ENCODE measurements at regions not wholly inside any gene's neighbourhood (a gene's known extent, or its start where the extent isn't known, plus 50 kb on each side); places are given as distances from the start of the nearest gene placed in this dataset.

DNA sequence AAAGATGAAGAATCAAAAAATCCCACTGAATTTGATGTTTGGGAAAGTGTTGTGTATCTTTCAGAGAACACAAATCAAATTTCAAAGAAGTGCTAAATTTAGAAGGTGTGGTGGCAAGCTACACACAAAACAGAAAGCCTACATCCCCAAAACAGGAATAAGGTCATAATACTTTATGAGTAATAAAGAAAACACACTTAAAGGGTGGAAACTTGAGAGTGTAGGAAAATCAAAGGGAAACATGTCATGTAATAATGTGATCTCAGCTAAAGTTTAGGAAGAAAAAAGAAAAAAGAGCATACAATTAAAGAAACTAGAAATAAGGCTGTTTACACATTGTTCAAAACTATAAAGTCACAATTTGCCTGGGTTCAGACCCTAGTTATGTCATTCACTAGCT, 668.7 kb downstream of the PCDH17 start:
- H3K4me1 ChIP-seq (ENCODE audit: insufficient read depth): peaks cover 5% of the 10 kb centered on the region; the same call in 1 of the 2 replicates
- DNase-seq (ENCODE audit: low spot score) (no peak), ATAC-seq (no peak)
- TF ChIP-seq ZNF331 (CRISPR knock-in tag; IDR thresholded peaks at IDR 0.05; ENCODE audit: low read depth) (no peak), NANOG (IDR thresholded peaks at IDR 0.05; ENCODE audit: borderline replicate concordance) (no peak), STAT1 (IDR thresholded peaks at IDR 0.05; ENCODE audit: unreplicated experiment) (no peak), CREB1 (CRISPR knock-in tag; IDR thresholded peaks at IDR 0.05; ENCODE audit: low read depth) (no peak), EZH2phosphoT487 (IDR thresholded peaks at IDR 0.05; ENCODE audit: unreplicated experiment) (no peak), EZH2 (IDR thresholded peaks at IDR 0.05; ENCODE audit: low read depth, unreplicated experiment) (no peak), ZNF114 (CRISPR knock-in tag; IDR thresholded peaks at IDR 0.05) (no peak)
- TF ChIP-seq, protein P1, sequence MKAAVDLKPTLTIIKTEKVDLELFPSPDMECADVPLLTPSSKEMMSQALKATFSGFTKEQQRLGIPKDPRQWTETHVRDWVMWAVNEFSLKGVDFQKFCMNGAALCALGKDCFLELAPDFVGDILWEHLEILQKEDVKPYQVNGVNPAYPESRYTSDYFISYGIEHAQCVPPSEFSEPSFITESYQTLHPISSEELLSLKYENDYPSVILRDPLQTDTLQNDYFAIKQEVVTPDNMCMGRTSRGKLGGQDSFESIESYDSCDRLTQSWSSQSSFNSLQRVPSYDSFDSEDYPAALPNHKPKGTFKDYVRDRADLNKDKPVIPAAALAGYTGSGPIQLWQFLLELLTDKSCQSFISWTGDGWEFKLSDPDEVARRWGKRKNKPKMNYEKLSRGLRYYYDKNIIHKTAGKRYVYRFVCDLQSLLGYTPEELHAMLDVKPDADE (IDR thresholded peaks at IDR 0.05): no peak
- TF ChIP-seq, protein P2, sequence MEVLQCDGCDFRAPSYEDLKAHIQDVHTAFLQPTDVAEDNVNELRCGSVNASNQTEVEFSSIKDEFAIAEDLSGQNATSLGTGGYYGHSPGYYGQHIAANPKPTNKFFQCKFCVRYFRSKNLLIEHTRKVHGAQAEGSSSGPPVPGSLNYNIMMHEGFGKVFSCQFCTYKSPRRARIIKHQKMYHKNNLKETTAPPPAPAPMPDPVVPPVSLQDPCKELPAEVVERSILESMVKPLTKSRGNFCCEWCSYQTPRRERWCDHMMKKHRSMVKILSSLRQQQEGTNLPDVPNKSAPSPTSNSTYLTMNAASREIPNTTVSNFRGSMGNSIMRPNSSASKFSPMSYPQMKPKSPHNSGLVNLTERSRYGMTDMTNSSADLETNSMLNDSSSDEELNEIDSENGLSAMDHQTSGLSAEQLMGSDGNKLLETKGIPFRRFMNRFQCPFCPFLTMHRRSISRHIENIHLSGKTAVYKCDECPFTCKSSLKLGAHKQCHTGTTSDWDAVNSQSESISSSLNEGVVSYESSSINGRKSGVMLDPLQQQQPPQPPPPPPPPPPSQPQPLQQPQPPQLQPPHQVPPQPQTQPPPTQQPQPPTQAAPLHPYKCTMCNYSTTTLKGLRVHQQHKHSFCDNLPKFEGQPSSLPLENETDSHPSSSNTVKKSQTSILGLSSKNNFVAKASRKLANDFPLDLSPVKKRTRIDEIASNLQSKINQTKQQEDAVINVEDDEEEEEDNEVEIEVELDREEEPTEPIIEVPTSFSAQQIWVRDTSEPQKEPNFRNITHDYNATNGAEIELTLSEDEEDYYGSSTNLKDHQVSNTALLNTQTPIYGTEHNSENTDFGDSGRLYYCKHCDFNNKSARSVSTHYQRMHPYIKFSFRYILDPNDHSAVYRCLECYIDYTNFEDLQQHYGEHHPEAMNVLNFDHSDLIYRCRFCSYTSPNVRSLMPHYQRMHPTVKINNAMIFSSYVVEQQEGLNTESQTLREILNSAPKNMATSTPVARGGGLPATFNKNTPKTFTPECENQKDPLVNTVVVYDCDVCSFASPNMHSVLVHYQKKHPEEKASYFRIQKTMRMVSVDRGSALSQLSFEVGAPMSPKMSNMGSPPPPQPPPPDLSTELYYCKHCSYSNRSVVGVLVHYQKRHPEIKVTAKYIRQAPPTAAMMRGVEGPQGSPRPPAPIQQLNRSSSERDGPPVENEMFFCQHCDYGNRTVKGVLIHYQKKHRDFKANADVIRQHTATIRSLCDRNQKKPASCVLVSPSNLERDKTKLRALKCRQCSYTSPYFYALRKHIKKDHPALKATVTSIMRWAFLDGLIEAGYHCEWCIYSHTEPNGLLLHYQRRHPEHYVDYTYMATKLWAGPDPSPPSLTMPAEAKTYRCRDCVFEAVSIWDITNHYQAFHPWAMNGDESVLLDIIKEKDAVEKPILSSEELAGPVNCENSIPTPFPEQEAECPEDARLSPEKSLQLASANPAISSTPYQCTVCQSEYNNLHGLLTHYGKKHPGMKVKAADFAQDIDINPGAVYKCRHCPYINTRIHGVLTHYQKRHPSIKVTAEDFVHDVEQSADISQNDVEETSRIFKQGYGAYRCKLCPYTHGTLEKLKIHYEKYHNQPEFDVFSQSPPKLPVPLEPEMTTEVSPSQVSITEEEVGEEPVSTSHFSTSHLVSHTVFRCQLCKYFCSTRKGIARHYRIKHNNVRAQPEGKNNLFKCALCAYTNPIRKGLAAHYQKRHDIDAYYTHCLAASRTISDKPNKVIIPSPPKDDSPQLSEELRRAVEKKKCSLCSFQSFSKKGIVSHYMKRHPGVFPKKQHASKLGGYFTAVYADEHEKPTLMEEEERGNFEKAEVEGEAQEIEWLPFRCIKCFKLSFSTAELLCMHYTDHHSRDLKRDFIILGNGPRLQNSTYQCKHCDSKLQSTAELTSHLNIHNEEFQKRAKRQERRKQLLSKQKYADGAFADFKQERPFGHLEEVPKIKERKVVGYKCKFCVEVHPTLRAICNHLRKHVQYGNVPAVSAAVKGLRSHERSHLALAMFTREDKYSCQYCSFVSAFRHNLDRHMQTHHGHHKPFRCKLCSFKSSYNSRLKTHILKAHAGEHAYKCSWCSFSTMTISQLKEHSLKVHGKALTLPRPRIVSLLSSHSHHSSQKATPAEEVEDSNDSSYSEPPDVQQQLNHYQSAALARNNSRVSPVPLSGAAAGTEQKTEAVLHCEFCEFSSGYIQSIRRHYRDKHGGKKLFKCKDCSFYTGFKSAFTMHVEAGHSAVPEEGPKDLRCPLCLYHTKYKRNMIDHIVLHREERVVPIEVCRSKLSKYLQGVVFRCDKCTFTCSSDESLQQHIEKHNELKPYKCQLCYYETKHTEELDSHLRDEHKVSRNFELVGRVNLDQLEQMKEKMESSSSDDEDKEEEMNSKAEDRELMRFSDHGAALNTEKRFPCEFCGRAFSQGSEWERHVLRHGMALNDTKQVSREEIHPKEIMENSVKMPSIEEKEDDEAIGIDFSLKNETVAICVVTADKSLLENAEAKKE (CRISPR knock-in tag; IDR thresholded peaks at IDR 0.05): no peak
- TF ChIP-seq, protein P3, sequence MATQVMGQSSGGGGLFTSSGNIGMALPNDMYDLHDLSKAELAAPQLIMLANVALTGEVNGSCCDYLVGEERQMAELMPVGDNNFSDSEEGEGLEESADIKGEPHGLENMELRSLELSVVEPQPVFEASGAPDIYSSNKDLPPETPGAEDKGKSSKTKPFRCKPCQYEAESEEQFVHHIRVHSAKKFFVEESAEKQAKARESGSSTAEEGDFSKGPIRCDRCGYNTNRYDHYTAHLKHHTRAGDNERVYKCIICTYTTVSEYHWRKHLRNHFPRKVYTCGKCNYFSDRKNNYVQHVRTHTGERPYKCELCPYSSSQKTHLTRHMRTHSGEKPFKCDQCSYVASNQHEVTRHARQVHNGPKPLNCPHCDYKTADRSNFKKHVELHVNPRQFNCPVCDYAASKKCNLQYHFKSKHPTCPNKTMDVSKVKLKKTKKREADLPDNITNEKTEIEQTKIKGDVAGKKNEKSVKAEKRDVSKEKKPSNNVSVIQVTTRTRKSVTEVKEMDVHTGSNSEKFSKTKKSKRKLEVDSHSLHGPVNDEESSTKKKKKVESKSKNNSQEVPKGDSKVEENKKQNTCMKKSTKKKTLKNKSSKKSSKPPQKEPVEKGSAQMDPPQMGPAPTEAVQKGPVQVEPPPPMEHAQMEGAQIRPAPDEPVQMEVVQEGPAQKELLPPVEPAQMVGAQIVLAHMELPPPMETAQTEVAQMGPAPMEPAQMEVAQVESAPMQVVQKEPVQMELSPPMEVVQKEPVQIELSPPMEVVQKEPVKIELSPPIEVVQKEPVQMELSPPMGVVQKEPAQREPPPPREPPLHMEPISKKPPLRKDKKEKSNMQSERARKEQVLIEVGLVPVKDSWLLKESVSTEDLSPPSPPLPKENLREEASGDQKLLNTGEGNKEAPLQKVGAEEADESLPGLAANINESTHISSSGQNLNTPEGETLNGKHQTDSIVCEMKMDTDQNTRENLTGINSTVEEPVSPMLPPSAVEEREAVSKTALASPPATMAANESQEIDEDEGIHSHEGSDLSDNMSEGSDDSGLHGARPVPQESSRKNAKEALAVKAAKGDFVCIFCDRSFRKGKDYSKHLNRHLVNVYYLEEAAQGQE (IDR thresholded peaks at IDR 0.05; ENCODE audit: unreplicated experiment): no peak
- Mint-ChIP-seq H3K9me3 (no peaks in the 10 kb centered on the region), H3K27me3 (ENCODE audit: insufficient read depth, low read depth, poor library complexity) (no peaks in the 10 kb centered on the region), H3K4me1 (no peaks in the 10 kb centered on the region), H3K36me3 (ENCODE audit: low read depth) (no peaks in the 10 kb centered on the region), H3K4me3 (no peak overlapping the region), H3K27ac (no peak overlapping the region)
- no peak overlapping the region for H3K4me2 ChIP-seq
- no peak overlapping the region for H2AFZ ChIP-seq
- H3K9me2 ChIP-seq (ENCODE audit: insufficient read depth): no peaks in the 10 kb centered on the region
- H3K4me3 ChIP-seq: no peak overlapping the region
- no peaks in the 10 kb centered on the region for H3K79me2 ChIP-seq (replicated peaks; ENCODE audit: insufficient read depth)
- H3K27ac ChIP-seq (ENCODE audit: low read depth): no peak overlapping the region
- no peaks in the 10 kb centered on the region for H3K27me3 ChIP-seq (ENCODE audit: insufficient read depth)
- no peaks in the 10 kb centered on the region for H3K36me3 ChIP-seq (ENCODE audit: insufficient read depth)
- H3F3A ChIP-seq (replicated peaks; ENCODE audit: low read depth): no peaks in the 10 kb centered on the region
- H4K20me1 ChIP-seq (replicated peaks; ENCODE audit: insufficient read depth): no peaks in the 10 kb centered on the region

Data from GM23338 (cell line).